LNCaP clone FGC (cell line): ENCODE measurements at regions not wholly inside any gene's neighbourhood (a gene's known extent, or its start where the extent isn't known, plus 50 kb on each side); places are given as distances from the start of the nearest gene placed in this dataset.
"Not testable (repeated sequence)": the region's sequence is repeated elsewhere in the genome, so short reads cannot be mapped to it uniquely, and the experiment has no call there.

Experiments
- DNase-seq: peaks from one replicate; pipeline ENCODE4 v3.0.0-alpha.2; 2011; ENCODE audit warnings: low read depth
- H3K4me3 ChIP-seq: 2 replicates; pipeline ENCODE4 v1.5.1; 2011; ENCODE audit warnings: mild to moderate bottlenecking, low read depth, low read length, control low read depth
- TF ChIP-seq, protein P1 (sequence below): IDR thresholded peaks from 2 replicates; pipeline ENCODE4 v1.5.1; 2012; ENCODE audit warnings: mild to moderate bottlenecking; ENCODE audit not compliant: control insufficient read depth, insufficient read depth; ENCODE audit errors: extremely low read depth

DNA sequence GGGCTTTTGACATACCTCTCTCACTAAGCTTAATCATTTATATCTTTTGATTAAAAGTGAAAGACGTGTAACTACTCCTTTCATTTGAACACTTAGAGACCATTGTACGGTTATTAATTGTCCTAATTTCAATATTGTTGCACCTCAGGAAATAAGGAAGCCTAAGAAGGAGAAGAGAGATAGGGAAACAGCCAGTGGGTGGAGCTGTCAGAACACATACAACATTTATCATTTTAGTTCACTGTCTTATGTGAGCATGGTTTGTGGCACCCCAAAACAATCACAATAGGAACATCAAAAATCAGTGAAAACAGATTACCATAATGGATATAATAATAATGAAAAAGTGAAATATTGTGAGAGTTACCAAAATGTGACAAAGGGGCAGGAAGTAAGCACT lies 147.2 kb upstream of the POMZP3 start:
- TF ChIP-seq, protein P1, sequence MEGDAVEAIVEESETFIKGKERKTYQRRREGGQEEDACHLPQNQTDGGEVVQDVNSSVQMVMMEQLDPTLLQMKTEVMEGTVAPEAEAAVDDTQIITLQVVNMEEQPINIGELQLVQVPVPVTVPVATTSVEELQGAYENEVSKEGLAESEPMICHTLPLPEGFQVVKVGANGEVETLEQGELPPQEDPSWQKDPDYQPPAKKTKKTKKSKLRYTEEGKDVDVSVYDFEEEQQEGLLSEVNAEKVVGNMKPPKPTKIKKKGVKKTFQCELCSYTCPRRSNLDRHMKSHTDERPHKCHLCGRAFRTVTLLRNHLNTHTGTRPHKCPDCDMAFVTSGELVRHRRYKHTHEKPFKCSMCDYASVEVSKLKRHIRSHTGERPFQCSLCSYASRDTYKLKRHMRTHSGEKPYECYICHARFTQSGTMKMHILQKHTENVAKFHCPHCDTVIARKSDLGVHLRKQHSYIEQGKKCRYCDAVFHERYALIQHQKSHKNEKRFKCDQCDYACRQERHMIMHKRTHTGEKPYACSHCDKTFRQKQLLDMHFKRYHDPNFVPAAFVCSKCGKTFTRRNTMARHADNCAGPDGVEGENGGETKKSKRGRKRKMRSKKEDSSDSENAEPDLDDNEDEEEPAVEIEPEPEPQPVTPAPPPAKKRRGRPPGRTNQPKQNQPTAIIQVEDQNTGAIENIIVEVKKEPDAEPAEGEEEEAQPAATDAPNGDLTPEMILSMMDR: peak; percentile 36
- not testable (repeated sequence) for DNase-seq, H3K4me3 ChIP-seq

- not testable (repeated sequence) for DNase-seq, H3K4me3 ChIP-seq
These were observed 144.9 kb upstream of the POMZP3 start for GRCh38 chr7:76771980-76772379.

GRCh38 chr7:76763977-76764376 lies 136.9 kb upstream of the POMZP3 start:
- not testable (repeated sequence) for H3K4me3 ChIP-seq, DNase-seq

DNA sequence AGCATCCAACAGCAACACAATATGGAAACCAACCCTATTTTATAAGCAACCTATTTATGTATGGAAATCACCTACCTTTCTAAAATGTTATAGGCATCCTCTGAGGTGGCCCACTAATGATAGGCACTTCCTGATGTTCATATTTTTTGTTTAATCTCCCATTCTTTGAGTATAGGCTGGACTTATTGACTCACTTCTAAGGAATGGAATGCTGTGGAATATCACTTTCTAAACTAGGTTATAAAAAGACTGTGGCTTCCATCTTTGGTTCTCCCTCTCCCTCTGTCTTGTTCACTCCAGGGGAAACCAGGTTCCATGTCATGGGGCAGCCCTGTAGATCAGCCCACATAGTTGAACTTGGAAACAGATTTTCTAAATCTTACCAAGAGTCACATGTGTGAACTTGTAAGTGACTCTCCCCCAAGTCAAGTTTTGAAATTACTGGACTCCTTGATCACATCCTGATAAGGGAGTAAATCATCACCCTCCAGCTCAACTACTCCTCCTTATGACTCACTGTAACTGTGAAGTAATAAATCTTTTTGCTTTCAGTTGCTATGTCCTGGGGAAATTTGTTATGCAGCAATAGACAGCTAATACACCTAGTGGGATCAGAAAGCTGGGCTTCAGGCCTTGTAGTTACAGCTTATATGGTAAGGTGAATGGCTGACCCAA lies 133.6 kb upstream of the POMZP3 start:
- not testable (repeated sequence) for DNase-seq, H3K4me3 ChIP-seq

GRCh38 chr7:76739538-76739937 lies 112.5 kb upstream of the POMZP3 start:
- H3K4me3 ChIP-seq: not testable (repeated sequence)

GRCh38 chr7:76736724-76737123 lies 109.6 kb upstream of the POMZP3 start:
- not testable (repeated sequence) for DNase-seq, H3K4me3 ChIP-seq

More at GRCh38 chr7:76739538-76739937, 112.5 kb upstream of the POMZP3 start:
- not testable (repeated sequence) for DNase-seq

GRCh38 chr7:76736091-76736490 lies 109.0 kb upstream of the POMZP3 start:
- H3K4me3 ChIP-seq, DNase-seq: not testable (repeated sequence)

DNA sequence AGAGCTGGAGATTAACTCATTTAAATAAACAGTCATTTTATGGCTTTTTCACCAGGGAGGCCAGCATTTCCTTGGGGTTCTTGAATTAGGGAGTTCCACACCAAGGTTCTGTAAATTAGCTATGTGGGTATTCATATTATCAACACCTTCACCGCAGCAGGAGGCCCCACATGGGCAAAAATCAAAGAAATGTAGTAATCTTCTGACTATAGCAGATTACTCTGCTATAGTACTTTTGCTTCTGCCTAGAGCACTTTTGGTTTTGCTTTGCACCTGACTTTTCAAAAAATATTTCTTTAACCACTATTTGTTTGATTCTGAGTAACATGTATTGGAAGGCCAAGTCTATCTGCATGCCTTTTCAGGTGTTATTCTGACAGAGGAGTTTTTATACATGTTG lies 108.6 kb upstream of the POMZP3 start:
- not testable (repeated sequence) for DNase-seq, H3K4me3 ChIP-seq

- H3K4me3 ChIP-seq: peak overlapping the region; percentile 38
- DNase-seq: not testable (repeated sequence)
These were observed 101.5 kb upstream of the POMZP3 start for GRCh38 chr7:76728571-76728974.

- DNase-seq, H3K4me3 ChIP-seq: not testable (repeated sequence)
These were observed 96.8 kb upstream of the POMZP3 start for GRCh38 chr7:76723928-76724327.

DNA sequence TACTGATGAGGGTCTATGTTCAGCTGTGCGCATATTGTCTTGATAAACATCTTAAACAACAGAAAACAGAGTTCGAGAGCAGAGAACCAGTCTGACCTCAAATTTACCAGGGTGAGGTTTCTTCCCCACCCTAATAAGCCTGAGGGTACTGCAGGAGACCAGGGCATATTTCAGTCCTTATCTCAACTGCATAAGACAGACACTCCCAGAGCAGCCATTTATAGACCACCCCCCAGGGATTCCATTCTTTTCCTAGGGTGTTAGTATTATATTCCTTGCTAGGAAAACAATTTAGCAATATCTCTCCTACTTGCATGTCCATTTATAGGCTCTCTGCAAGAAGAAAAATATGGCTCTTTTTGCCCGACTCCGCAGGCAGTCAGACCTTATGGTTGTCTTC lies 89.5 kb upstream of the POMZP3 start:
- H3K4me3 ChIP-seq, DNase-seq: not testable (repeated sequence)

DNA sequence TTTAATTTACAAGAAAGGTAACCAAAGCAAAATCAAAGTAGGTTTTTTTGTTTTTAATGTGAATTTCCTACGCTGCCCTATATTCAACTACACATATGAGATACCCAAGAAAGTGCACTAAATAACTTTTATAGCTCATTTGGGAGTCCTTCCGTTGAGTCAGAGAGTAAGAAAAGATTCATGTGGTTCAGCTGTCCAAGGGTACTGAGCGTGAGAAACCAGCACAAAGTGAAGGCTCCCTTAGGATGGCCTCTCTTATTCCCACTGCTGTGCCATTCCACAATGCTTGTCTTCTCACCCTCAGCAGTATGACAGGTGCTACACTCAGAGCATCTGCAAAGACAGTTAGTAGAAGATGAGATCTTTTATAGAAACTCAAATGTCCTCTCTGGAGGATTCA lies 85.8 kb upstream of the POMZP3 start:
- not testable (repeated sequence) for H3K4me3 ChIP-seq, DNase-seq

DNA sequence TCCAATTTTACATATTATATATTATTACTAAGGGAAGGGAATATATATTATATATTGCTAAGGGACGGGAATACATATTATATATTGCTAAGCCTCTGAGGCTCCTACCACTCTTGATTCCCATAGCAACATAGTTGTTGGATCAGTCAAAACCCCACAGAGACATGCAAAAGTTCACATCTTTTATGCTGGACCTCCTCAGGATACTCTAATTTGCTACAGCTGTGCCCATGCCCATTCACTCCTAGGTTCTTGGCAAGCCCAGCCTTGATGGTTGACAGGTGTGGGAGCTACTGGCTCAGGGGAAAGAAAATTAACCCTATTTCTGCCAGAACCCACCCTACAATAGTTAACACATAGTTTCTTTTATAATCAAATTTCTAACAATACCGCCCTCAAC lies 84.6 kb upstream of the POMZP3 start:
- H3K4me3 ChIP-seq, DNase-seq: not testable (repeated sequence)

- H3K4me3 ChIP-seq, DNase-seq: not testable (repeated sequence)
These were observed 82.6 kb upstream of the POMZP3 start for GRCh38 chr7:76709703-76710102.

DNA sequence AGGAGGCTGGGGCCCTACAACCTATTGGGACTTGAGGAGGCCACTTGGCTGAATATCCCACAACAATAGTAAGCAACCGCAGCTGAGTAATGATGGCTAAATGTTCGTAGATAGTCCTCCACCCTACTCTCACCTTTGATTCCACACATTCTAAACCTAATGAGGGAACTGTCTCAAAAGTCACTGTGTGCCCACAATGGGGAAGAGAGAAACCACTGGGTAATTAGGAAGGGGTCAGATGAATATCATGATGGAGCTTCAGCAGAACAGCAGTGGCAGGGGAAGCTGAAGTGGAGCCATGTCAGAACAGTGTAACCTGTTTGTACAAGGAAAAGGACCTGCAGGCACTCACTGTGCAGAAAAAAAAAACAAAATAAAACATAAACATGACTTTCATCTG lies 81.4 kb upstream of the POMZP3 start:
- not testable (repeated sequence) for H3K4me3 ChIP-seq, DNase-seq

- H3K4me3 ChIP-seq, DNase-seq: not testable (repeated sequence)
These were observed 76.7 kb upstream of the POMZP3 start for GRCh38 chr7:76703815-76704214.

DNA sequence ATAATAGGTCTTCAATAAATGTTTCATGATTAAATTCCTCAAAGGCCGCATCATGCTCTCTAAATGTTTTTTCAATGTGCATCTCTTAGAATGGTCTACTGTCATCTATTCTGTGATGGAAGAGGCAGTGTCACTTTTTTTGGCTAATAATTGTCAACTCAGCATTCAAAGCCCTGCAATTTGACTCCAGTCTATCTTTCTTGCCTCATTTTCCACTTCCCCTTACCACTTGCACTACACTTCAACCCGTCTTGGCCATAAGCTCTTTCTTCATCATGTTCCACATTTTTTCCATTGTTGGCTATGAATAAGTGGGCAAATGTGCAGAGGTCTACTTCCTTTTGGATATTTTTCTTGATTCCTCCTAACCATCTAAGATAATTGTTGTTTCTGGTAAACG lies 59.2 kb upstream of the POMZP3 start:
- not testable (repeated sequence) for H3K4me3 ChIP-seq, DNase-seq

DNA sequence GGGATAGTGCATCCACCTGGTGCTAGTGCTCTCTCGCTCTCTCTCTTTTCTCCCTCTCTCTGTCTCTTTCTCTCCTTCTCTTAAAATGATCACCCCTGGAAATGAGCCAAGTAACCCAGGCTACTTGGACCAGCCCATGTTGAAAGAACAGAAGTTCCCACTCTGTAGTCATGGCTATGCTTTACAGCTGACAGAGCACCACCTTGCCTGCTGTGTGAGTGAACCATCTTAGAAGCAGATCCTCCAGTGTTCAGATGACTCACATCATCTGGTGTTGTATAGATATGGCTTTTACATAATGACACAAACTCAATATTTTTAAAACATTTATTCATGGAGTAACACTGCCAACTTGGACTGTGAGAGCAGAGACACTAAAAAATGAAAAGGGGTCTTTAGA lies 57.7 kb upstream of the POMZP3 start:
- H3K4me3 ChIP-seq, DNase-seq: not testable (repeated sequence)

DNA sequence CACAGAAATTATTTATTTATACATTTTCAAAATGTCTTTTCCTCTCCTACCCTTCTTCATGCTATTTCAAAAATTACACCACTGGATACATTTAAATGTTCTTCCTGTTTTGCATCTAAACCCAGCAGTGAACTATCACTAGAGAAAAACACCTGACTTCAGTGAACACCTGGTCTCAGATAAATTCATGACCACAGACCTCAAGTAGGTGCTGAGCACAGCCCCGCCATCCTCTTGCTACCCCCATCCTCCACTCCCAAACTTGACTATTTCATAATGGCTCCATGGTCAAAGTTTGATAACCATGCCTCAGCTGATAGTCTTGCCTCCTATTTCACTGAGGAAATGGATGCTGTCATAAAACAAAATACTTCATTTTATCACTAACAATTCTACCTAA lies 56.6 kb upstream of the POMZP3 start:
- H3K4me3 ChIP-seq, DNase-seq: not testable (repeated sequence)

GRCh38 chr7:76681810-76682209 lies 54.7 kb upstream of the POMZP3 start:
- DNase-seq, H3K4me3 ChIP-seq: not testable (repeated sequence)
